Peyer's patch (tissue), 4 donors: ENCODE measurements at regions not wholly inside any gene's neighbourhood (a gene's known extent, or its start where the extent isn't known, plus 50 kb on each side); places are given as distances from the start of the nearest gene placed in this dataset.

Source experiments
- DNase-seq, 3 donors: peaks; one replicate each; pipeline ENCODE4 v3.0.0-alpha.2; 2017 to 2019
- H3K27ac ChIP-seq, 4 donors: fragments of 200-600 bp; sonication (generic); one replicate each; pipeline ENCODE4 v1.5.1; 2016 to 2019
- H3K27me3 ChIP-seq, 2 donors: fragments of 200-600 bp; sonication (generic); one replicate each; pipeline ENCODE4 v1.5.1; 2019
- H3K36me3 ChIP-seq, 3 donors: fragments of 200-600 bp; sonication (generic); one replicate each; pipeline ENCODE4 v1.5.1; 2016 to 2019
- H3K4me1 ChIP-seq, 4 donors: fragments of 200-600 bp; sonication (generic); one replicate each; pipeline ENCODE4 v1.5.1; 2016 to 2019
- H3K4me3 ChIP-seq, 4 donors: fragments of 200-600 bp; sonication (generic); 1 replicate in 3 of 4; 2 replicates in 1 of 4; pipeline ENCODE4 v1.5.1; 2016 to 2019; ENCODE audit warnings: mild to moderate bottlenecking in 1 of 4
- H3K9me3 ChIP-seq, 4 donors: fragments of 200-600 bp; sonication (generic); one replicate each; pipeline ENCODE4 v1.5.1; 2016 to 2019; ENCODE audit warnings: mild to moderate bottlenecking in 1 of 4
- CTCF ChIP-seq, 6 experiments: fragments of 450-650 bp in 4 of 6; fragments of 200-600 bp in 2 of 6; sonication (generic) in 1 of 6; IDR thresholded peaks; one replicate each; pipeline ENCODE4 v1.5.1; 2017 to 2019; ENCODE audit warnings: antibody characterized with exemption in 6 of 6, mild to moderate bottlenecking in 3 of 6, moderate library complexity in 1 of 6
- POLR2A ChIP-seq, 2 donors: fragments of 450-650 bp; IDR thresholded peaks; one replicate each; pipeline ENCODE4 v1.5.1; 2017; ENCODE audit warnings: antibody characterized with exemption in 2 of 2, mild to moderate bottlenecking in 2 of 2, moderate library complexity in 2 of 2

DNA sequence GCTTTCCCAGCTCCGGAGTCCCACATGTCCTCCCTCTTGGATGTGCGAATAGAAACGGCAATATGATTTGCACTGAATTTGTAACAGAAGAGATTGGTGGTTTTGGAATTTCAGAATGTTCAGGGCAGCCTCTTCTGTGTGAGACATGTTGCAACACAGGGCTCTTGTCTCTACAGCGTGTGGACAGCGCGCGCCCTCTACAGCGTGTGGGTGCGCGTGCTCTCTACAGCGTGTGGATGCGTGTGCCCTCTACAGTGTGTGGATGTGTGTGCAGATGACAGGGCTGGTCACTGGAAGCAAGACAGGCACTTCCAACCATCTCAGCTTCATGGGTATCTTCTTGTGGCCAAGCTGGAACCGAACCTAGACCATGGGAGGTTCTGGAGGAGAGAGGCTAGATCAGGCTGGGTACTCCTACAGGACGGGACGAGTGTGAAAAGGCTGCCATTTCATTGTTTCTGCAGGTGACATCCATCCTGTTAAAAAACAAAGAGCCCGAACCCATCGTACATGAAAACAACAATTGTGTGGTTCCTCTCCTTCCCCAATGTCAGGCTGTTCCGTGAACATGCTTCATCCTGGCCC lies 78.4 kb downstream of the TEX29 start:
- no peaks in the 10 kb centered on the region for H3K4me1 ChIP-seq
- H3K4me3 ChIP-seq: no peak overlapping the region
- H3K27me3 ChIP-seq: no peaks in the 10 kb centered on the region
- no peaks in the 10 kb centered on the region for H3K9me3 ChIP-seq
- TF ChIP-seq CTCF (IDR thresholded peaks at IDR 0.05) (no peak), POLR2A (IDR thresholded peaks at IDR 0.05) (no peak)
- H3K36me3 ChIP-seq: no peaks in the 10 kb centered on the region
- H3K27ac ChIP-seq: no peak overlapping the region
- peak in 2 of 3 donors; percentile 6 to 19 for DNase-seq

DNA sequence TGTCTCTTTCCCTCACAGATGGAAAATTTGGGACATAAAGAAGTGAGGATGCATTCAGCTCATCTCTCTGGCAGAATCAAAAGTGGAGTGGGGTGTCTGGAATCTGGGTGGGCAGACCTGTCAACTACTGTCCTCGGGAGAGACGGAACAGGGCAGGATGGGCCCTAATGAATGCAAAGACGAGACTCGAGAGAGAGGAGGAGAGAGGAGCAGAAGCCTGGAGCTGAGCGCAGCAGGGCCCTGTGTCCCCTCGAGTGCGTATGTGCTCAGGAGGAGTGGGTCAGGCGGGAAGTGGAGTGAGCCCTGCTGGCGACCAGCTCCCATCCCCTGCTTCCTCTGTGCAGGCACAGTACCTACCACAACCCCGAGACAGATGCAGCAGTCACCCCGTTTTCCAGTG lies 78.9 kb downstream of the TEX29 start:
- TF ChIP-seq CTCF (IDR thresholded peaks at IDR 0.05) (no peak), POLR2A (IDR thresholded peaks at IDR 0.05) (no peak)

DNA sequence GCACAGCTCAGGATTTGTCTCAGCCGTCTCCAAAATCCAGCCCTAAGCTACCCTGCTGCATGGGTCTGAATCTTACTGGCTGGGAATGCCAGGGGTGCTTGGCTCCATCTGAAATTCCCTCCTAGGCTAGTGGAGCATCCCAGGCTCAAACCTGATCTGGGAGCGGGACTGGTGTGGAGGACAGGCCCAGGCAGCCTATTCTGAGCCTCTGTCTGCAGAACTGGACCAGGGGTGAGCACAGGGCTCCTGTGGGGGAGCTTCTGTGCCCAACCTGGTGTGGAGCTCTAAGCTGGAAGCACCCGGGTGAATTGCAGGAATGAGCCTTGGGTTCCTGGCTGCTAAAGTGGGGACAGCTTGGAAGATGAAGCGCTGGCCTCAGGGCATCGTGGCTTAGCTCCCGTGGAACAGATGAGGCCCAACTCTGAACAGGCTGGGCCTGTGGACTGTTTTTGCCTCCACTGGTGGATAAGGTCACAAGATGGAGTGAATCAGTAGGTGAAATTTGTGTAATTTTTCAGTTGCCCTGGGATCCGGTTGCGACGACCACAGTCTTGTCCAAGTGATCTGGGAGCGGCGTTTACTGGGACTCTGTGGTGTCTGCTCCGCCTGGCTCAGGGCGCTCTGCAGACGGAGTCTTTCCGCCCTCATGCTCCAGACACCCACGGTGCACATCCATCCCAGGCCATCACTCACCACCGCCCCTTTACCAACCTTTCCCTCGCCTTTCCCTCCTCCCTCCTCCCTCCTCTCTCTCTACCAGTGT lies 79.5 kb downstream of the TEX29 start:
- Histone ChIP-seq H3K4me3 (no peak overlapping the region), H3K36me3 (no peaks in the 10 kb centered on the region), H3K9me3 (no peaks in the 10 kb centered on the region), H3K27ac (no peak overlapping the region), H3K4me1 (no peaks in the 10 kb centered on the region), H3K27me3 (no peaks in the 10 kb centered on the region)
- peak; percentile 3 to 32 (median 23) for DNase-seq
- TF ChIP-seq POLR2A (IDR thresholded peaks at IDR 0.05) (no peak), CTCF (IDR thresholded peaks at IDR 0.05) (no peak)

More for the DNA sequence above, 78.9 kb downstream of the TEX29 start:
- Histone ChIP-seq H3K27me3 (no peaks in the 10 kb centered on the region), H3K27ac (no peak overlapping the region), H3K36me3 (no peaks in the 10 kb centered on the region), H3K4me1 (no peaks in the 10 kb centered on the region), H3K9me3 (no peaks in the 10 kb centered on the region), H3K4me3 (no peak overlapping the region)
- DNase-seq: peak in 1 of 3 donors; percentile 19

DNA sequence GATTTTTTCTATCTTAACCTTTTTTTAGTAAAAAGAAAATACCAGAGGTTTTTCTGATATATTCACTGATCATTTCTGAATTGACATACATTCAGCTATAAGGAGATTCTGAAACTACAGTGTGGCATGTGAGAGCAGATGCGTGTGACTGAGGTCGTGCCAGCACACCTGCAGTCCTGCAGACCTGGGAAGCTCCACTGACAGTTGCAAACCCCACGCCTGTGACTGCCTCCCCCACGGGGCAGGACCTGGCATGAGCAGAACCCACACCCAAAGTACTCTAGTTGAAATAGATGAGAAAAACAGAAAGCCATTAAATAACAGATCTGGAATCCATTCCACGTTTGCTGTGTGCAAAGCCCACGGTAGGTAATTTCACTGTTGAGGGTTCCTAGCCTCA lies 80.7 kb downstream of the TEX29 start:
- DNase-seq: no peak
- Histone ChIP-seq H3K4me1 (no peaks in the 10 kb centered on the region), H3K9me3 (no peaks in the 10 kb centered on the region), H3K27me3 (no peaks in the 10 kb centered on the region), H3K4me3 (no peak overlapping the region), H3K27ac (no peak overlapping the region), H3K36me3 (no peaks in the 10 kb centered on the region)
- TF ChIP-seq CTCF (IDR thresholded peaks at IDR 0.05) (no peak), POLR2A (IDR thresholded peaks at IDR 0.05) (no peak)

- DNase-seq: peak in 1 of 3 donors; percentile 23
- Histone ChIP-seq H3K4me3 (no peak overlapping the region), H3K4me1 (no peaks in the 10 kb centered on the region), H3K9me3 (no peaks in the 10 kb centered on the region), H3K27ac (no peak overlapping the region), H3K36me3 (no peaks in the 10 kb centered on the region), H3K27me3 (no peaks in the 10 kb centered on the region)
- no peak for TF ChIP-seq CTCF (IDR thresholded peaks at IDR 0.05)
- no peak for TF ChIP-seq POLR2A (IDR thresholded peaks at IDR 0.05)
These were observed 81.3 kb downstream of the TEX29 start for GRCh38 chr13:111401755-111402154.
